NOMO-1 treated with dmso at 0.1 percent for 144 hours (cell line): ENCODE measurements at regions not wholly inside any gene's neighbourhood (a gene's known extent, or its start where the extent isn't known, plus 50 kb on each side); places are given as distances from the start of the nearest gene placed in this dataset.

ENCODE experiments used
- DNase-seq: peaks from one replicate; lab custom pipeline; 2025; ENCODE audit not compliant: unreplicated experiment; lab: John Stamatoyannopoulos, UW

DNA sequence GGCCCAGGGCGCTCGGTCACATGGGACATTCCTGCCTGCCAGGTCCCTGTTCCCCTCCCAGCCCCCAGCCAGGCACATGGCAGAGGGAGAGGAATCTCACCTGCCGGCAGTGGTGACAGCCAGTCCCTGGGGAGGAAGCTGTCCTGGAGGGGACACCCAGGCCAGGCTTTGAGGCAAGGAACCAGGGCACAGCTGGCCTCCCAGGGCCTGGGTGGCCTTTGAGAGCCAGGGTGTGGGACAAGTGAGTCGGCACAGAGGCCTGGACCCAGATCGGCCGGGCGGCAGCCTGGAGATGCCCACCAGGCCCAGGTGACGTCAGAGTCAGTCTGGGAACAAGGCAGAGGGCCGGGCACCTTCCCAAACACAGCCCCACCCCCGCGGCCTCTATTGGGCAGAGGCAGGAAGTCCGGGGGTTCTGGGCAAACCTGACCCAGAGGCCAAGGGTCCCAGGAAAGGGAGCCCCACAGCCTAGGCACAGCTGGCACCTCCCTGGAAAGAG lies 65.0 kb upstream of the CFAP46 start:
- DNase-seq, result no peak

DNA sequence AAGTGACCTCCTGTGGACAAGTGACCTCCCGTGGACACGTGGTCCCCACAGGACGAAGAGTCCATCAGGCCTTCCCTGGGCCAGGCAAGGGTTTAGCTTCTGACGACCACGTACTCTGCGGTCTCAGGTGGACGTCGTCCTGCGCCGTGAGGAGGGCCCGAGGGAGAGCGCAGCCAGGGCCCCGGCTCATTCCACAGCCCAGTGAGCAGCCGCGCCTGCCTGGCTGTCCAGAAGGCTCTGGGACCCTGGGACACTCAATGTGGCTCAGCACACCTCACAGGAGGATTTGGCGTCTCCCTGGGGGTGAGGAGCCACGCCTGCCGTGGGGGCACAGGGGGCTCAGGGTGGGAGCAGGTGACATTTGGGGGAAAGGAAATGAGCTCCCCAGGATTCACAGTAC lies 64.4 kb upstream of the CFAP46 start:
- DNase-seq, result no peak

DNA sequence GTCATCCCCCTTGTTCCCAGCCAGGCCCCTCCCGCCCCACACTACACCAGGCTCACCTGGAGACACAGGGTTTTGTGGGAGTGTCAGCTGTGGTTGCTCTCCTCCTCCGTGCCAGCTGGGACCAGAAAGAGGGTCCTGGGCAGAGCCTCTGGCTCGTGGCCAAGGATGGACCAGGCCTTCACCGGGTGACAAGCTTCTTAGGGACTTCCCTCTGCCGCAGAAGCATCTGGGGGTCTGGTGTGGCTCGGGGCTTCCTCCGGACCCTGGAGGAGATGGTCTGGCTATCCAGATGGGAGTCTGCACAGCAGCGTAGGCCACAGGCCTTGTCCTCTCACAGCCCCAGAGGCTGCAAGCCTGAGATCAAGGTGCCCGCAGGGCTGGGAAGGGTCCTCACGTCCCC lies 63.8 kb upstream of the CFAP46 start:
- DNase-seq, result no peak

DNA sequence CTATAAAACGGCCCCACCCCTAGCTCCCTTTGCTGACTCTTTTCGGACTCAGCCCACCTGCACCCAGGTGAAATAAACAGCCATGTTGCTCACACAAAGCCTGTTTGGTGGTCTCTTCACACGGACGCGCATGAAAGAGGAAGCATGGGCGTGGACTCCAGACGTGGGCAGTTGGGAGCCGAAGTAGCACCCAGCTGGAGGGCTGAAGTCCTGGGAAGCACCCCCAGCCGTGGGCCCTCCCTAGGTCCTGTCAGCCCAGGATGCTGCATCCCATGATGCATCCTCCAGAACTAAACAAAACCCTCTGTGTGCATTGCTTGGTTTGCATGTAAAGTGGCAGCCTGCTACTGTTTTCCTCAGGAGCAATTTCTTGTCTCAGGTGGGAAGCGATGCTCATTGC lies 62.1 kb upstream of the CFAP46 start:
- DNase-seq, result no peak

DNA sequence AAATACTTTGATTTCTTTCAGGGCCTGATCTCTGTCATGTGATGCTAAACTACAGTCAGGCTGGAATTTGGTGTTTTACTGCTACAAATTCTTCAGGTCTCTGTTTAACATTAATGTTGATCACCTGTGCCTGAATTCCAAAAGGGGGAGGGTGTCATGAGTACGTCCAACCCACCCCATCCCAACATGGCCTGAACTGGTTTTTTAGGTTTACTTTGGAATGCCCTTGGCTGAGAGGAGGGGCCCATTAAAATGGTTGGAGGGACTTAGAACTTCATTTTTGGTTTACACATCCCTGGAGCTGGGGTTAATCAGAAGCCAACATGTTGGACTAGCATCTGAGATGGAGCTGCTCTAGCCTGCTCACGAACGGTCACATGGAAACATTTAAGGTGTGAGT lies 60.8 kb upstream of the CFAP46 start:
- DNase-seq, result no peak

DNA sequence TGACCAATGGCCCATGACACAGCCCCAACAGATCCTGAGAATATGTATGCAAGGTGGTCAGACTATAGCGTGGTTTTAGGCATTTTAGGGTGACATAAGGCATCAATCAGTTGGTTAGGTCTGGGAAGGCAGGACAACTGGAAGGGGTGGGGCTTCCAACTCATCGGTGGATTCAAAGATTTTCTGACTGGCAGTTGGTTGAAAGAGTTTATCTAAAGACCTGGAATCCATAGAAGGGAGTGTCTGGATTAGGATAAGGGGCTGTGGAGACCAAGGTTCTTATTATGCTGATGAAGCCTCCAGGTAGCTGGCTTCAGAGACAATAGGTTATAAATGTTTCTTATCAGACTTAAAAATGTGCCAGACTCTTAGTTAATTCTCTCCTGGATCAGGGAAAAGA lies 60.3 kb upstream of the CFAP46 start:
- no peak for DNase-seq

DNA sequence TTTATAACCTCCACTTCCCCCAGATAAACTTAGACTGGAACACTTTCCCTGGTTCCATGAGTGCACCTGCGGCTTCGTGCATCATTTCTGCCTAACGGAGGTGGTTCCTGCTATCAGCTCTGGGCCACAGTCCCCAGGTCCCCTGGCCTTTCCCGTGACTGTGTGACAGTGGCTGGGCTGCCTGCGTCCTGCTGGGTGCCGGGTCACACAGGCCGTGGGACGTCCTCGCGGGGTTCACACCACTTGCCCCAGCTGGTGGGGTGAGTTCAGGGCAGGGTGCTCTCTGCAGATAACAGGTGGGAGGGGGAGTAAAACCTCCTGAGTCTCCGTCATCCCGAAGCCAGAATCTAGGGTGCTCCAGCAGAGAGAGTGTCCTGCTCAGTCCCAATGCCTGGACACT lies 58.7 kb upstream of the CFAP46 start:
- no peak for DNase-seq

DNA sequence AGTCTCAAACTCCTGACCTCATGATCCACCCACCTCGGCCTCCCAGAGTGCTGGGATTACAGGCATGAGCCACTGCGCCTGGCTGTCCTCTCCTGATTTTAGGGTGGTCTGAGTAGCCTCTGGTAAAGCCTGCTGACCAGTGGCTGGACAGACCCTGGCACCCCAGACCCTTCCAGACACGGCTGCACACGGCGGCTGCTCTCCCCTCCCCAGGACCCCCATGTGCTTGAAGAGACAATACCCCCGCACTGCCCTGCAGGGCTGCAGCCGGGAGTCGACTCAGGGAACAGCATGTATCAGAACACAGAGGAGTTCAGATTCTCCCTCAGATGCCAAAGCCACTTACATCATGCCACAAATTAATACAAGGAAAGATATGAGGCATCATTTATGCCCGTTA lies 58.3 kb upstream of the CFAP46 start:
- no peak for DNase-seq

DNA sequence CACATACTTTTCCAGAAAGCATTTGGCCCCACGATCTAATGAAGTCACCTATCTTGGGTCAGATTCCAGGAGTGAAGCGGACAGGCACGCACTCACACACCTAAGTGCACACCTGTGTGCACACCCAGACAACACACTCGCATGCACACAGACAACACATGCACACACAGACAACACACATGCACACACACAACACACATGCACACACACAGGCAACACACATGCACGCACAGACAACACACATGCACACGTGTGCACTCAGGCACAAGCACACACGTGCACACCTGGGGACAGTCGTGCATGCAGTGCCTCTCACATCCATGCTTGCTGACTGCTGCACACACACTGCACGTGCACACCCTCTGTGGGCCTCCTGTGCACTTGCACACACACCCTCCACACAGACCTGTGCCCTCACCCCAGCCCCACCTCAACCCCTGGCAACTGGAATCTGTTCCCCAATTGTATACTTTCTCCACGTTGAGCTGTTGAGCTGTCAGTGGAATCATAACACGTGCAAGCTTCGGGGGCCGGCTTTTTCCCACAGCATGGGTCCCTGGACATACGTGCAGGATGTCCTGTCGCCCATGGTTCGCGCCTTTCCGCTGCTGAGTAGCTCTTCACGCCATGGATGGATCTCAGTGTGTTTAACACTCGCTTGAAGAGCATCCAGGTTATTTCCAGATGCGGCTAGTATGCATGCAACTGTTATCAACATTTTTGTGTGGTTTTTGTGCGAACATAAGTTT lies 55.3 kb upstream of the CFAP46 start:
- no peak for DNase-seq

DNA sequence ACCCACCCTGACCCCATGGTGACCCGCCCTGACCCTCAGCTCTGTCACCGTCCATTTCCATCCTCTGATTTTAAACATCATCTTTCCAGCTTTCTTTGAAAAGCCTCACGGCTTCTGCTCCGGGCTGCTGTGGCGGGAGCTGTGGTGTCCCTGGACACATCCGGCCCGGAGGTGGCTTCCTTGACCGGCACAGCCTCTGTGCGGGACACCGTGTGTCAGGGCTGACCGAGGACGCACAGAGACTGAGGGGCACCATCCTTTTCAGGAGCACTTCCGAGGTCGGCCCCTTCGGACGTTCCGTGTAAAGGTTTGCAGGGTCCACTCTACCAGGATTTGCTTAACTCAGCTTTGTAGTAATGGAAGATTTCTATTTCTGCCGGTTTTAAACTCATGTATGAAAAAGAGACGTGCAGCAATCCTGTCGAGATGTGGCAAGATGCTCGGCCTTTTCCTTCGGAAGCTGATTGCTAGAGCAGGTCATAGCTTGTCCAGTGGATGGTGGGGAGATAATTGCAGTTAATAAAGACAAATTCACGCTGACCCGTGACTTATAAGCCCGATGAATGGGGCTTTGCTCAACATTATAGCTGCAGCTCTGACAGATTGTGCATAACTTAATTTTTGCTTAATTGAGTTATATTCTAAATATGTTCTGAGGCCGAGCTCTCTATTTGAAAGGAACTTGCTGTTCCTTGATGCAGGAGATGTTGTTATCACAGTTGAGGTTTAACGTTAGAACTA lies 54.4 kb upstream of the CFAP46 start:
- DNase-seq, result no peak

DNA sequence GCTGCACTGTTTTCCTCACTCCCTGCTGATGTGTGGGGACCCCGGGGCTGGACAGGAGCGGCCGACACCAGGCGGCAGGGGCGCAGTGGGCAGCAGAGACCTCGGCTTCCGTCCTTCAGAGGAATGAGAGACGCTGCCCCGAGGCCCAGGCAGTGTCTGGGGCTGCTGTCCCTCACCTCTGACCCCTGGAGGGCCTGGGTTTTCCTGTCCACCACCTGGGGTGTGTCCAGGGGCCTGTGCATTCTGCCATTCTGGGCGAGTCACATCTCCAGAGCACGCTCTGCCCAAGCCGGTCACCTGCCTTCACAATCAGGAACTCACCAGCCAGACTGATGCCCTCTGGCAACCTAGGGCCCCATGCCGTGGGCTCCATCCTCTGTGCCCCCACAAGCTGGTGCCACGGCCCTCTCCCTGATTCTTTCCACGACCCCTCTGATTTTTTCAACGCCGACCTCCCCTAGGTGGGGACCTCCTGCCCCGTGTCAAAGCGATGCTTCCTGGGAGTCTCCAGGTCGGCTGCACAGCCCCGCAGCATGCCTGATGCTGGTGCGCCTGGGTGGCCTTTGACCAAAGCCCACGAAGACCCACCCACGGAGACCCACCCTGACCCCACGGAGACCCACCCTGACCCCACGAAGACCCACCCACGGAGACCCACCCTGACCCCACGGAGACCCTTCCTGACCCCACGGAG lies 53.7 kb upstream of the CFAP46 start:
- DNase-seq, result no peak

DNA sequence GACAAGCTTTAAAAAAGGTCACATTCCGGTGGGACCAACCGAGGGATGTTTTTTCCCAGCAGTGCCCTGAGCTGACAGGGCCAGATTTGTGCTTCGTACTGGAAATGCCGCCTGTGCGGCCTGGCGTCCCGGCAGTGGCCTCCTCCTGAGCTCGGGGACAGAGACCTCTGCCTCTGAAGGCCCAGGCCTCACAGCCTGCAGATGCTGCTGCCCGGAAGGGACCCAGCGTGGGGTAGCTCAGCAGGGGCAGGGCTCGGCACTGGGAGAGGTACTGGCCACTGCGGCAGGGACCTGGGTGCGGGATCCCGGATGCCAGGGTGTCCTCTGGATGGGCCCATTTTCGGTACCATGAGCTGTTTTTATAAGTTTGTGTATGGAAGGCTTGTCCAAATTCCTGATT lies 52.4 kb upstream of the CFAP46 start:
- no peak for DNase-seq

DNA sequence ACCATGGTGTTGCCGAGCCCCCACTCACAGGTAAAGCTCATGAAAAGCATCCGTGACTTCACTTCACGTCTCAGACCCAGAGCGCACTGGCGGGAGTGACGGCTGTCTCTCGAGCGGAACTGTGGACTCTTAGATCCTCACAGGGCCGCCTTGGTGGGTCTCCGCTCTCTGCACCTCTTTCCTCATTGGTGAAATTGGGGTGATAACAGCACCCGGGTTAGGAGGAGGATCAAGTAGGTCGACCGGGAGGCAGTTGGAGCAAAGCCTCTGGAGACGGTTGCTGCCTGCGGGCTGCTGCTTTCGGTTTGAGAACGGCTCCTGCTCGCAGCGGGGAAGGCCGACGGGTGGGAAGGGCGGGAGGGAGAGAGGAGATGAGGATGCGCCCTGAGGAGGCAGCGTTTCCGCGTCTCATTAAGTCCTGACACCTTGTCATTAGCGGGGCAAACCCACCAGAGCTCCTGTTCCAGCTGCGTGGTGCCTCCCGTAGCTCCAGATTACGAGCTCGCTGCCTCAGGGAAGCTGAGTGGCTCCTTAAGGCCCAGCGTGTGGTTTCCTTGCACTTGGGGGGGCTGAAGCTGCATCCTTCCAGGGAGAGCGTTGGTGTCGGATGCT lies 51.9 kb upstream of the CFAP46 start:
- DNase-seq, result no peak

DNA sequence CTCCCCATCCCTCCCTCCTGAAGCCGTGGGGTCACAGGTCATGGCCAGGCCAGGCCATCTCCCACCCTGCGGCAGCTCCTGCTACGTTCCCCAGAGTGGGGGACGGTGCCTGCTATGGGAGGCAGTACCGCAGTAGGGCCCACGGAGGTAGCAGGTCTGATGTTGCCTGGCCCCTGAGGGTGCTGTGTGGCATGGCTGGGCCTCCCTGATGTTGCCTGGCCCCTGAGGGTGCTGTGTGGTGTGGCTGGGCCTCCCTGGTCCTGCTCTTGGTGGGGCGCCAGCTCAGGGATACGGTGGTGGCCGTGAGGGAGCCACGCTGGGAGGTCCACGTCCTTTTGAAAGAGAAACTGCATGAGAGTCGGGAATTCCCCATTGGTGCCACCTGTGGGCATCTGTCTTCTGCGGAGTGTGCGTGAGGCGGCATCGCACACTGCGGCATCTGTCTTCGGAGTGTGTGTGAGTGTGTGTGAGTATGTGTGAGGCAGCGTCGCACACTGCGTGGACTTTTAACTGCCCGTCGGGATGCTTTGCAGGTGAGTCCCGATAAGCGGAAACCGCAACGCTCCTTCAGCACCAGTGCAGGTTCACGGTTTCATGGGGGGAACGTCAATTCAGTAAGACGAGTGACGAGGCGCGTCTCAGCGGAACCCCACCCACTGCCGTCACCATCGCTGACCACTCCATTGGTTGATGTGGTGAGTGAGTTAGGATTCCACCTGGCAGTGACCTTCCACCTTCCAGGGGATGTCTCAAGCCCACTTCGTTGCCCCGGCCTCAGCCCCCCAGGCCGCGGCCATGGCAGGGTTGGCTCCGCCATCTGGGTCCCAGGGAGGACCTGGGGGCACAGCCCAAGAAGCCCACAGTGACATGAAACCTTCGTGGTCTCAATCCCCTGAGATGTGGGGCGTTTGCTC lies 51.2 kb upstream of the CFAP46 start:
- no peak for DNase-seq

DNA sequence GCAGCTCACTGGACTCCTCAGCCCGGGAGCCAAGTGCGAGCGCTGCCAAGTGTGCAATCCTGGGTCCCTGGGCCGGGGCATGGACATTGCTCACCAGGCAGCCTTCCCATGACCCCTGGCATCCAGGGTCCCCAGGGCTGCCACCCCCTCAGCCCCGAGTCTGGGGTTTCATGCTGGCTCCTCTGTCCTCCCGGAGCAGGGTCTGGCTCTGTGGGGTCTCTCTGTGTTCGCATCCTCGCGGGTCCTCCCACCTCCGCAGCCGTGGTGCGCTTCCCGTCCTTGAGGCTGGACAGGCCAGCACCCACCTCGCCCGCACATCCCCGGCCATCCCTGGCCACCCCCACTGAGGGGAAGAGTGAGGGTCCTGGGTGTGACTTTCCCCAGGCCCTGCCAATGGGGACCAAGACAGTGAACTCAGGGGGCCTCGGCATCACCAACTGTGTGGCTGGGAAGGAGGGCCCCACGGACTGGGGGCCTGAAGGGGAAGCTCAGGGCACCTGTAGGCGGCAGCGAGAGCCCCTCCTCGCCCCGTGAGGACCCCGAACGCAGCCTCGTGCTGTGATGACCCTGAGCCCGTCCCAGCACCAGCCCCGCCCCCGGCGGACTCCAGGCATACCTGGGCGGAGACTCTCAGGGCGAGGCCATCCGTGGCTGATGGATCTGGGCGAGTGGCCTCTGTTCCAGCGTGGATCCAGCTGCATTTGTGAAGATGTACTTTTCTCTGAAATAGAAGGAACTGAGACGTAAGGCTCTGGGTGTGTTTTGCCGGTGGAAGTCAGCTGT lies 50.3 kb upstream of the CFAP46 start:
- DNase-seq, result no peak
